ENCODE measurements at regions not wholly inside any gene's neighbourhood (a gene's known extent, or its start where the extent isn't known, plus 50 kb on each side); places are given as distances from the start of the nearest gene placed in this dataset.

- H3K4me1 ChIP-seq (ENCODE audit: low read depth), result no peaks in the 10 kb centered on the region
- no peaks in the 10 kb centered on the region for H3K9me3 ChIP-seq
- DNase-seq (no peak), ATAC-seq (no peak)
- intact Hi-C loops (cut with DNase I, micrococcal nuclease), result no loop called here
- no peaks in the 10 kb centered on the region for H3K36me3 ChIP-seq (ENCODE audit: low read depth)
- no peak for TF ChIP-seq CTCF (IDR thresholded peaks at IDR 0.05)
- no peak overlapping the region for H3K4me3 ChIP-seq
These were observed 811.1 kb upstream of the SALL3 start for GRCh38 chr18:78168526-78168925.

- TF ChIP-seq CTCF (IDR thresholded peaks at IDR 0.05), result no peak
- ATAC-seq (peak; percentile 46), DNase-seq (peak in 1 of 3 donors; percentile 27)
- Histone ChIP-seq H3K4me3 (no peak overlapping the region), H3K36me3 (ENCODE audit: low read depth) (no peaks in the 10 kb centered on the region), H3K4me1 (ENCODE audit: low read depth) (no peaks in the 10 kb centered on the region), H3K9me3 (no peaks in the 10 kb centered on the region)
- intact Hi-C loops (cut with DNase I, micrococcal nuclease), result no loop called here
These were observed 810.3 kb upstream of the SALL3 start for GRCh38 chr18:78169174-78169864.

- H3K4me1 ChIP-seq (ENCODE audit: low read depth), result no peaks in the 10 kb centered on the region
These were observed 807.7 kb upstream of the SALL3 start for GRCh38 chr18:78171954-78172353.

GRCh38 chr18:78174737-78175136, 804.9 kb upstream of the SALL3 start:
- TF ChIP-seq CTCF (IDR thresholded peaks at IDR 0.05), result no peak
- DNase-seq (no peak), ATAC-seq (no peak)
- intact Hi-C loops (cut with DNase I, micrococcal nuclease), result no loop called here
- Histone ChIP-seq H3K36me3 (ENCODE audit: low read depth) (no peaks in the 10 kb centered on the region), H3K4me1 (ENCODE audit: low read depth) (no peaks in the 10 kb centered on the region), H3K4me3 (no peak overlapping the region), H3K9me3 (no peaks in the 10 kb centered on the region)

More at GRCh38 chr18:78171954-78172353, 807.7 kb upstream of the SALL3 start:
- Histone ChIP-seq H3K9me3 (no peaks in the 10 kb centered on the region), H3K4me3 (no peak overlapping the region), H3K36me3 (ENCODE audit: low read depth) (no peaks in the 10 kb centered on the region)
- no peak for ATAC-seq
- TF ChIP-seq CTCF (IDR thresholded peaks at IDR 0.05), result no peak
- intact Hi-C loops (cut with DNase I, micrococcal nuclease), result no loop called here
- DNase-seq, result no peak

GRCh38 chr18:78178812-78179211, 800.8 kb upstream of the SALL3 start:
- no peak for TF ChIP-seq CTCF (IDR thresholded peaks at IDR 0.05)
- DNase-seq (peak in 1 of 3 donors; percentile 57), ATAC-seq (peak; percentile 92)
- peaks cover 11% of the 10 kb centered on the region for H3K9me3 ChIP-seq
- no peaks in the 10 kb centered on the region for H3K4me1 ChIP-seq (ENCODE audit: low read depth)
- H3K4me3 ChIP-seq, result no peak overlapping the region
- intact Hi-C loops (cut with DNase I, micrococcal nuclease), result no loop called here
- no peaks in the 10 kb centered on the region for H3K36me3 ChIP-seq (ENCODE audit: low read depth)

GRCh38 chr18:78180741-78181140, 798.9 kb upstream of the SALL3 start:
- no peak for TF ChIP-seq CTCF (IDR thresholded peaks at IDR 0.05)
- intact Hi-C loops (cut with DNase I, micrococcal nuclease), result no loop called here
- H3K4me3 ChIP-seq, result no peak overlapping the region
- no peaks in the 10 kb centered on the region for H3K36me3 ChIP-seq (ENCODE audit: low read depth)
- peaks cover 18% of the 10 kb centered on the region for H3K9me3 ChIP-seq
- no peaks in the 10 kb centered on the region for H3K4me1 ChIP-seq (ENCODE audit: low read depth)
- DNase-seq (no peak), ATAC-seq (no peak)
